ENCODE measurements at regions not wholly inside any gene's neighbourhood (a gene's known extent, or its start where the extent isn't known, plus 50 kb on each side); places are given as distances from the start of the nearest gene placed in this dataset.

DNA sequence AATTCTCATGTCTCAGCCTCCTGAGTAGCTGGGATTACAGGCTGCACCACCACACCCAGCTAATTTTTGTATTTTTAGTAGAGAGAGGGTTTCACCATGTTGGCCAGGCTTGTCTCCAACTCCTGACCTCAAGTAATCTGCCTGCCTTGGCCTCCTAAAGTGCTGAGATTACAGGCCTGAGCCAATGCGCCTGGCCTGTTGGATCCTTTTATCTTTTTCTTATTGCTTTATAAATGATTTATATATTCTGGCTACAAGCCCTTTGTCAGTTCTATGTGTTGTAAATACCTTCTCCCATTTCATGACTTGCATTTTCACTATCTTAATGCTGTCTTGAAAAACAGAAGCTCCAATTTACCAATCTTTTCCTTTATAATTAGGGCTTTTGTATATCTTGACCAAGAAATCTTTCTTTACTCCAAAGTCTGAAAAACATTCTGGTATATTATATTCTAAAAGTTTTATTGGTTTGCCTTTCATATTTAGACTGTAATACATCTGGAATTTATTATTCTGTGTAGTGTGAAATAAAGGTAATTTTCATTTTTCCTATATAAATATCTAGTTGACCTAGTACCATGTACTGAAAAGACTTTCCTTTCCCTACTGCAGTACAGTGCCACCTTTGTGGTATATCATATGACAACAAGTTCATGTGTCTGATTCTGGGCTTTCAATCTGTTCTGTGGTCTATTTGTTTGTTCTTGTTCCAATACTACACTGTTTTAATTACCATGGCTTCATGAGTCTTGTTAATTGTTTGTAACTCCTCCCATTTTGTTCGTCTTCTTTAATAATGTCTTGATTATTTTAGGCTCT lies 52.9 kb upstream of the RNU6-1 start:
- Mint-ChIP-seq H3K27me3 (peaks cover 3% of the 10 kb centered on the region), H3K4me1 (no peaks in the 10 kb centered on the region), H3K4me3 (no peak overlapping the region), H3K27ac (no peak overlapping the region), H3K9me3 (peaks cover 3% of the 10 kb centered on the region), H3K36me3 (no peaks in the 10 kb centered on the region)
- CTCF ChIA-PET, result interaction anchor here (0.9 kb wide), 1 partner anchor 10 kb away, joined by 3 read pairs; no protein-coding TSS in a partner anchor
- no peak for DNase-seq

- Mint-ChIP-seq H3K4me1 (no peaks in the 10 kb centered on the region), H3K4me3 (no peak overlapping the region), H3K9me3 (peaks cover 3% of the 10 kb centered on the region), H3K27me3 (no peaks in the 10 kb centered on the region), H3K27ac (no peak overlapping the region), H3K36me3 (no peaks in the 10 kb centered on the region)
- CTCF ChIA-PET, result no interaction called here
- DNase-seq, result no peak
These were observed 55.4 kb upstream of the RNU6-1 start for GRCh38 chr15:67895237-67895636.

DNA sequence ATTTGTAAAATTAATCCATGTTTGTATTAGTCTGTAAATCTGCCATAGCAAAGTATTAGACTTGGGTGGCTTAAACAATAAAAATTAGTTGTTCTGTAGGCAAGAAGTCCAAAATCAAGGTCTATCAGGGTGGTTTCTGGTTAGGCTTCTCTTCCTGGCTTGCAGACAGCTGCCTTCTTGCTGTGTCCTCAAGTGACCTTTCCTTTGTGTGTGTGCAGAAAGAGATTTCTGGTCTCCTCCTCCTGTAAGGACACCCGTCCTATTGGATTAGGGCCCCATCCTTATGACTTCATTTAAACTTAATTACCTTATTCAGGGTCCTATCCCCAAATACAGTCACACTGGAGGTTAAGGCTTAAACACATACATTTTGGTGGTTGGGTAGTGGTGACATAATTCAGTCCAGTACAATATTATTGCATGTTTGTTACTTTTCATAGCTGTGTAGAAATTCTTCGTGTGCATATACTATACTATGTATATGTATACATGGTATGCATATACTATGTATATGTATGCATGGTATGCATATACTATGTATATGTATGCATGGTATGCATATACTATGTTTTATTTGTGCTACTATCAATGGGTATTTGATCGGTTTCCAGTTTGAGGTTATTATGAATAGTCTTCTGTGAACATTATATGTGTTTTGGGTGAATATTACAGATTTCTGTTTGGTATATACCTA lies 57.9 kb upstream of the RNU6-1 start:
- no peak overlapping the region for H3K27ac Mint-ChIP-seq
- no peak overlapping the region for H3K4me3 Mint-ChIP-seq
- no peak for DNase-seq
- no peaks in the 10 kb centered on the region for H3K4me1 Mint-ChIP-seq
- CTCF ChIA-PET, result no interaction called here
- H3K9me3 Mint-ChIP-seq, result peaks cover 3% of the 10 kb centered on the region
- H3K27me3 Mint-ChIP-seq, result peaks cover 4% of the 10 kb centered on the region
- no peaks in the 10 kb centered on the region for H3K36me3 Mint-ChIP-seq

DNA sequence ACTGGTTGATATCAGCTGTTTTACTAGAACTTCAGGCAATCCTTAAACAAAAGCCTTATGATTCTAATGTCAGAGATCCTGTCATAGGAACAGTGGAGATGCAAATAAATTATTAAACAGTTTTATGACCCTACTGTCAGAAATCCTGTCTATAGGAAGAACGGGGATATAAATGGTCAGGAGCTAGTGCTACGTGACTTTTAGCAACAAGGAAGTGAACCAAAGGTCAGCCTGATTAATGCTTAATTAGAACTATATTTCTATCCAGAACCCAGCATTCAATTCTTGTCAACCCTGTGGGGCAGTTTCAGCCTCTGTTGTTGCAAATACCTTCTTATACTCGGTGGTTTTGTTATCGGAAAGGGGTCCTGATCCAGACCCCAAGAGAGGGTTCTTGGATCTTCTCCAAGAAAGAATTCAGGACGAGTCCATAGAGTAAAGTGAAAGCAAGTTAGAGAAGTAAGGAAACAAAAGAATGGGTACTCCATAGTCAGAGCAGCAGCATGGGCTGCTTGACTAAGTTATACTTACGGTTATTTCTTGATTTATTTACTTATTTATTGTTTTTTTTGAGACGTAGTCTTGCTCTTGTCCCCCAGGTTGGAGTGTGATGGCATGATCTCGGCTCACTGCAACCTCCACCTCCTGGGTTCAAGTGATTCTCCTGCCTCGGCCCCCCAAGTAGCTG lies 59.9 kb upstream of the RNU6-1 start:
- CTCF ChIA-PET, result no interaction called here
- peaks cover 3% of the 10 kb centered on the region for H3K9me3 Mint-ChIP-seq
- no peak overlapping the region for H3K27ac Mint-ChIP-seq
- no peaks in the 10 kb centered on the region for H3K36me3 Mint-ChIP-seq
- peaks cover 9% of the 10 kb centered on the region for H3K27me3 Mint-ChIP-seq
- no peaks in the 10 kb centered on the region for H3K4me1 Mint-ChIP-seq
- DNase-seq, result no peak
- no peak overlapping the region for H3K4me3 Mint-ChIP-seq

GRCh38 chr15:67900621-67901147 lies 60.8 kb upstream of the RNU6-1 start:
- CTCF ChIA-PET, result no interaction called here
- H3K9me3 Mint-ChIP-seq, result no peaks in the 10 kb centered on the region
- DNase-seq, result no peak
- peaks cover 9% of the 10 kb centered on the region for H3K27me3 Mint-ChIP-seq
- H3K27ac Mint-ChIP-seq, result no peak overlapping the region
- H3K36me3 Mint-ChIP-seq, result no peaks in the 10 kb centered on the region
- no peak overlapping the region for H3K4me3 Mint-ChIP-seq
- no peaks in the 10 kb centered on the region for H3K4me1 Mint-ChIP-seq

DNA sequence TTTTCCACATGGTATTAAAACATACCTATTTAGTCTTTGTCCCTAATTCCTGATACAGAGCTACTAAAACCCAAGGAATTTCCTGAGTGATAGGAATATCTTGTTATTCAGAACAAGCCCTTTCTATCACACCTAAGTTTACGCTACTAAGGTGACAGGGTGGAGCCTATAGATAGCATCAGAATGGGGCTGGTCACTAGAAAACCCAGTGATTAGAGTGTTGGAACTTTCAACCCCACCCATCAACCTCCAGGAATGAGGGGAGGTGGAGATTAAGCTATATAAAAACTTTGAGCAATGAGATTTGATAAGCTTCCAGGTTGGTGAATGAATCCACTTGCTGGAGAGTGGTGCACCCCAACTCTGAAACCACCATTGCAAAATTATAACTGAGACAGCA lies 62.1 kb upstream of the RNU6-1 start:
- no peaks in the 10 kb centered on the region for H3K36me3 Mint-ChIP-seq
- CTCF ChIA-PET, result no interaction called here
- H3K4me3 Mint-ChIP-seq, result no peak overlapping the region
- no peaks in the 10 kb centered on the region for H3K4me1 Mint-ChIP-seq
- no peaks in the 10 kb centered on the region for H3K9me3 Mint-ChIP-seq
- H3K27me3 Mint-ChIP-seq, result peaks cover 9% of the 10 kb centered on the region
- H3K27ac Mint-ChIP-seq, result no peak overlapping the region
- no peak for DNase-seq

GRCh38 chr15:67902579-67903009 lies 62.7 kb upstream of the RNU6-1 start:
- no peaks in the 10 kb centered on the region for H3K4me1 Mint-ChIP-seq
- H3K36me3 Mint-ChIP-seq, result no peaks in the 10 kb centered on the region
- no peak overlapping the region for H3K27ac Mint-ChIP-seq
- H3K9me3 Mint-ChIP-seq, result no peaks in the 10 kb centered on the region
- CTCF ChIA-PET, result interaction anchor here (0.8 kb wide), 1 partner anchor 12 kb away, joined by 4 read pairs; no protein-coding TSS in a partner anchor
- no peak for DNase-seq
- peaks cover 9% of the 10 kb centered on the region for H3K27me3 Mint-ChIP-seq
- H3K4me3 Mint-ChIP-seq, result no peak overlapping the region

DNA sequence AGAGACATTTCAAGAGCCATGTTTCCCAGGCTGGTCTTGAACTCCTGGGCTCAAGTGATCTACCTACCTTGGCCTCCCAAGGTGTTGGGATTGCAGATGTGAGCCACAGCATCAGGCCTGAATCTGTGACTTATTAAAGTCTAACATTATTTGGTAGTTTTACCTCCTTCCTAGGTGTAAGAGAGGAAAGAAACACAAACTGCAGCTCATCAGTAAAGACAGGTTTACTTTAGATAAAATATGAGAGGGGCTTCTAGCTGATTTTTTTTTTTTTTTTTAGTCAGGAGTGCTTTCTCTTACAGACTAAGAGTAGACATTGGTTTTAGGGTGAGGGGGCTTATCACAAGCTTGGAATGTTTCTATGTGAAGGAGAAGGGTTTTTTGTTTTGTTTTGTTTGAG lies 63.9 kb upstream of the RNU6-1 start:
- H3K4me1 Mint-ChIP-seq, result no peaks in the 10 kb centered on the region
- H3K4me3 Mint-ChIP-seq, result no peak overlapping the region
- CTCF ChIA-PET, result interaction anchor here (0.8 kb wide), 2 partner anchors 11 to 40 kb away, joined by 4 to 5 read pairs; no protein-coding TSS in a partner anchor
- H3K27ac Mint-ChIP-seq, result no peak overlapping the region
- peaks cover 9% of the 10 kb centered on the region for H3K27me3 Mint-ChIP-seq
- H3K36me3 Mint-ChIP-seq, result no peaks in the 10 kb centered on the region
- H3K9me3 Mint-ChIP-seq, result no peaks in the 10 kb centered on the region
- DNase-seq, result no peak

GRCh38 chr15:67905628-67906027 lies 65.8 kb upstream of the RNU6-1 start:
- CTCF ChIA-PET, result no interaction called here
- peaks cover 5% of the 10 kb centered on the region for H3K9me3 Mint-ChIP-seq
- no peaks in the 10 kb centered on the region for H3K4me1 Mint-ChIP-seq
- no peak for DNase-seq
- H3K4me3 Mint-ChIP-seq, result no peak overlapping the region
- H3K27me3 Mint-ChIP-seq, result peaks cover 9% of the 10 kb centered on the region
- no peak overlapping the region for H3K27ac Mint-ChIP-seq
- no peaks in the 10 kb centered on the region for H3K36me3 Mint-ChIP-seq

- CTCF ChIA-PET, result no interaction called here
- Mint-ChIP-seq H3K4me3 (no peak overlapping the region), H3K9me3 (peaks cover 5% of the 10 kb centered on the region)
These were observed 66.5 kb upstream of the RNU6-1 start for GRCh38 chr15:67906382-67906781.

DNA sequence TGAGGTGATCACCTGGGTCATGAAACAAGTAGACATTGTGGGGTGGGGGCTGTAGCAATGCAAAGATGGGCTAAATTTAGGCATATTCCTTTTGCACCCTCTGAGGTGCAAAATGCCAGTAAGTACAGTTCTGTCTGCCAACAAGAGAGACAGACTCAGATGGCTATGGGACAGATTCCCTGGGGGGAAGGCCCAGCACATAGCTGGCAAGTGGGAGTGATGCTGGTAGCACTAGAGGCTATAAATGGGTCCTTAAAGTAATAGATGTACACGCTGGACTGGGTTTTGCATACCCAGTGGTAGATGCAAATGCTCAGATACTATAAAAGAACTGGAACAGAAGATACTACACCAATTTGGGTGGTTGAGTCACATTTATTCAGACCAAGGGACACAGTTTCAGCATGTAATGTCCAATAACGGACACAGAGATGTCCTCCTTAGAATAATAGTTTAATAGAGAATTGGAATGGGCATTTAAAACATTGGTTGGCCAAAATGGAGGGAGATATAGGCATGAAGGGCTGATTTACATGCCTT lies 67.4 kb upstream of the RNU6-1 start:
- no peak for DNase-seq
- H3K27me3 Mint-ChIP-seq, result peaks cover 9% of the 10 kb centered on the region
- no peaks in the 10 kb centered on the region for H3K4me1 Mint-ChIP-seq
- H3K4me3 Mint-ChIP-seq, result no peak overlapping the region
- H3K9me3 Mint-ChIP-seq, result peaks cover 5% of the 10 kb centered on the region
- no peak overlapping the region for H3K27ac Mint-ChIP-seq
- CTCF ChIA-PET, result no interaction called here
- H3K36me3 Mint-ChIP-seq, result no peaks in the 10 kb centered on the region

More at GRCh38 chr15:67906382-67906781, 66.5 kb upstream of the RNU6-1 start:
- H3K27ac Mint-ChIP-seq, result no peak overlapping the region
- no peaks in the 10 kb centered on the region for H3K36me3 Mint-ChIP-seq
- no peak for DNase-seq
- no peaks in the 10 kb centered on the region for H3K4me1 Mint-ChIP-seq
- peaks cover 9% of the 10 kb centered on the region for H3K27me3 Mint-ChIP-seq

DNA sequence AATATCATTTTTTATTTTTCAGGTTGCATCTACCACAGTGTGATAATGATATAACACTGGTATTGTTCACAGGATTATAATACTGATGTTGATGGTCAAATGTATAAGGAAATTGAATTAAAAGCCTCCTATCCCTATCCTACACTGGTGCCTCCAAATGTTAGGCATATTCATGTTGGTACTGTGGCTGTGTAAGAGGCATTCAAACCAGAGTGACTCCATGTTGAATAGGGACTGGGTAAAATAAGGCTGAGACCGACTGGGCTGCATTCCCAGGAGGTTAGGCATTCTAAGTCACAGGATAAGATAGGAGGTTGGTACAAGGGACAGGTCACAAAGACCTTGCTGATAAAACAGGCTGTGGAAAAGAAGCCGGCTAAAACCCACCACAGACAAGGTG lies 68.9 kb upstream of the RNU6-1 start:
- Mint-ChIP-seq H3K27ac (no peak overlapping the region), H3K9me3 (peaks cover 5% of the 10 kb centered on the region), H3K4me3 (no peak overlapping the region), H3K4me1 (no peaks in the 10 kb centered on the region), H3K36me3 (no peaks in the 10 kb centered on the region), H3K27me3 (peaks cover 5% of the 10 kb centered on the region)
- DNase-seq, result no peak
- CTCF ChIA-PET, result no interaction called here

GRCh38 chr15:67911727-67912126 lies 71.9 kb upstream of the RNU6-1 start:
- no peaks in the 10 kb centered on the region for H3K36me3 Mint-ChIP-seq
- DNase-seq, result no peak
- H3K27ac Mint-ChIP-seq, result no peak overlapping the region
- peaks cover 10% of the 10 kb centered on the region for H3K27me3 Mint-ChIP-seq
- H3K4me3 Mint-ChIP-seq, result no peak overlapping the region
- CTCF ChIA-PET, result no interaction called here
- no peaks in the 10 kb centered on the region for H3K4me1 Mint-ChIP-seq
- peaks cover 5% of the 10 kb centered on the region for H3K9me3 Mint-ChIP-seq

DNA sequence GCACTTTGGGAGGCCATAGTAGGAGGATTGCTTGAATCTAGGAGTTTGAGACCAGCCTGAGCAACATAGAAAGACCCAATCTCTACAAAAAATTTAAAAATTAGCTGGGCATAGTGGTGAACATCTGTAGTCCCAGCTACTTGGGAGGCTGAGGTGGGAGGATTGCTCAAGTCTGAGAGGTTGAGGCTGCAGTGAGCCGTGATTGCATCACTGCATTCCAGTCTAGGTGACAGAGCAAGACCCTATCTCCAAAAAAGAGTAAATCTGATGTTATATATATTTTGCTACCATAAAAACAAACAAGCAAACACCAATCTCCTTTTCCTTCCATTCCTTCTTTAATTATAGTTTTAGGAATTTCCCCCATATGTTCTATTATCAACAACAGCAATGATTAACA lies 74.2 kb upstream of the RNU6-1 start:
- no peak overlapping the region for H3K4me3 Mint-ChIP-seq
- CTCF ChIA-PET, result no interaction called here
- H3K36me3 Mint-ChIP-seq, result no peaks in the 10 kb centered on the region
- no peak overlapping the region for H3K27ac Mint-ChIP-seq
- DNase-seq, result no peak
- peaks cover 10% of the 10 kb centered on the region for H3K27me3 Mint-ChIP-seq
- peaks cover 12% of the 10 kb centered on the region for H3K9me3 Mint-ChIP-seq
- no peaks in the 10 kb centered on the region for H3K4me1 Mint-ChIP-seq

Measured in activated naive CD4-positive, alpha-beta T cell treated with anti-CD3 and anti-CD28 coated beads, Interleukin-2, amount 10 ng/mL, durations not matched to agents 7 days and 5 days (primary cell).